SK-N-SH (cell line): ENCODE measurements at regions not wholly inside any gene's neighbourhood (a gene's known extent, or its start where the extent isn't known, plus 50 kb on each side); places are given as distances from the start of the nearest gene placed in this dataset.
A peak's percentile ranks its signal among the peaks of the same experiment; 100 is the strongest.

Experiments
- CTCF ChIA-PET: fragments of 300-600, 350-600 bp; formaldehyde crosslinking; extraction: SDS; loops from one replicate; lab custom pipeline; 2021; lab: Yijun Ruan, JAX
- POLR2A ChIA-PET: fragments of 350-600 bp; sonication (Branson Sonifier 250); formaldehyde crosslinking; extraction: SDS; loops from one replicate; lab custom pipeline; 2020; ENCODE audit warnings: antibody characterized with exemption, inconsistent platforms; lab: Yijun Ruan, JAX
- DNase-seq: peaks from one replicate; pipeline ENCODE4 v3.0.0; 2012
- H2AFZ ChIP-seq: fragments of 200-600 bp; sonication (generic); 2 replicates; pipeline ENCODE4 v1.8.1; 2016; ENCODE audit warnings: antibody characterized with exemption, mild to moderate bottlenecking, low read depth
- H3F3A ChIP-seq: fragments of 200-600 bp; sonication (generic); replicated peaks from 2 replicates; pipeline ENCODE3; 2016; ENCODE audit warnings: antibody characterized with exemption, mild to moderate bottlenecking; ENCODE audit not compliant: insufficient read depth
- H3K27ac ChIP-seq, 2 experiments: fragments of 200-500 bp in 1 of 2; fragments of 200-600 bp in 1 of 2; sonication (Bioruptor generic) in 1 of 2; sonication (generic), shearing (Covaris generic) in 1 of 2; 2 replicates each; pipeline versions ENCODE4 v1.5.1 to v1.6.1; 2014 to 2016; ENCODE audit warnings: low read depth in 2 of 2, inconsistent platforms in 1 of 2, low read length in 1 of 2, mild to moderate bottlenecking in 1 of 2, mixed read lengths in 1 of 2
- H3K27me3 ChIP-seq: fragments of 200-600 bp; sonication (generic), shearing (Covaris generic); 2 replicates; pipeline ENCODE4 v1.6.1; 2016; ENCODE audit warnings: mixed run types; ENCODE audit not compliant: insufficient read depth
- H3K36me3 ChIP-seq, 2 experiments: fragments of 200-500 bp in 1 of 2; fragments of 200-600 bp in 1 of 2; sonication (Bioruptor generic) in 1 of 2; sonication (generic) in 1 of 2; replicated peaks in 1 of 2; 2 replicates each; pipeline versions ENCODE3 to v1.5.1; 2014 to 2016; ENCODE audit warnings: low read length in 1 of 2, mild to moderate bottlenecking in 1 of 2; ENCODE audit not compliant: insufficient read depth in 2 of 2, control insufficient read depth in 1 of 2
- H3K4me1 ChIP-seq, 2 experiments: fragments of 200-500 bp in 1 of 2; fragments of 200-600 bp in 1 of 2; sonication (Bioruptor generic) in 1 of 2; sonication (generic), shearing (Covaris generic) in 1 of 2; 2 replicates each; pipeline versions ENCODE4 v1.5.1 to v1.6.1; 2014 to 2016; ENCODE audit warnings: low read depth in 1 of 2, low read length in 1 of 2, mixed run types in 1 of 2; ENCODE audit not compliant: insufficient read depth in 2 of 2, control insufficient read depth in 1 of 2
- H3K4me2 ChIP-seq: fragments of 200-600 bp; sonication (generic), shearing (Covaris generic); 2 replicates; pipeline ENCODE4 v1.6.1; 2017; ENCODE audit warnings: mixed run types
- H3K4me3 ChIP-seq, 2 experiments: fragments of 200-500 bp in 1 of 2; fragments of 200-600 bp in 1 of 2; sonication (Bioruptor generic) in 1 of 2; sonication (generic), shearing (Covaris generic) in 1 of 2; 2 replicates each; pipeline versions ENCODE4 v1.5.1 to v1.8.1; 2014 to 2016; ENCODE audit warnings: low read depth in 2 of 2, inconsistent platforms in 1 of 2, low read length in 1 of 2, mild to moderate bottlenecking in 1 of 2, mixed read lengths in 1 of 2, moderate library complexity in 1 of 2
- H3K79me2 ChIP-seq: fragments of 200-600 bp; sonication (generic); 2 replicates; pipeline ENCODE4 v1.8.1; 2017; ENCODE audit warnings: mild to moderate bottlenecking; ENCODE audit not compliant: insufficient read depth
- H3K9ac ChIP-seq: fragments of 200-600 bp; sonication (generic); 2 replicates; pipeline ENCODE4 v1.6.1; 2017; ENCODE audit warnings: mixed run types
- H3K9me2 ChIP-seq: fragments of 200-600 bp; sonication (generic); 2 replicates; pipeline ENCODE4 v1.6.1; 2017; ENCODE audit warnings: mixed run types
- H3K9me3 ChIP-seq: fragments of 200-600 bp; sonication (generic); 2 replicates; pipeline ENCODE4 v1.6.1; 2017; ENCODE audit warnings: mixed run types, mild to moderate bottlenecking, moderate library complexity
- H4K20me1 ChIP-seq: fragments of 200-600 bp; sonication (generic); 2 replicates; pipeline ENCODE4 v1.6.1; 2017; ENCODE audit warnings: mild to moderate bottlenecking, mixed run types; ENCODE audit not compliant: insufficient read depth
- CHD2 ChIP-seq: fragments of 150-350 bp; IDR thresholded peaks from 2 replicates; pipeline ENCODE4 v1.6.1; 2018; ENCODE audit warnings: low read length; ENCODE audit not compliant: partially characterized antibody
- ELF1 ChIP-seq: IDR thresholded peaks from 2 replicates; pipeline ENCODE4 v1.4.0; 2012
- GATA2 ChIP-seq: sonication (generic); formaldehyde crosslinking; IDR thresholded peaks from 2 replicates; pipeline ENCODE4 v1.5.0; 2020; ENCODE audit warnings: mild to moderate bottlenecking, missing genetic modification reagents
- JUND ChIP-seq: IDR thresholded peaks from 2 replicates; pipeline ENCODE4 v1.4.0; 2012
- MEF2A ChIP-seq: IDR thresholded peaks from 2 replicates; pipeline ENCODE4 v1.4.0; 2012; ENCODE audit warnings: low read depth, borderline replicate concordance
- RAD21 ChIP-seq: IDR thresholded peaks from 2 replicates; pipeline ENCODE4 v1.6.1; 2012; ENCODE audit warnings: mild to moderate bottlenecking, low read length
- RCOR1 ChIP-seq: fragments of 150-350 bp; IDR thresholded peaks from 2 replicates; pipeline ENCODE4 v1.6.1; 2017; ENCODE audit warnings: antibody characterized with exemption, low read length
- SIN3A ChIP-seq: IDR thresholded peaks from 2 replicates; pipeline ENCODE4 v1.6.1; 2012; ENCODE audit warnings: low read depth, mild to moderate bottlenecking, low read length, moderate library complexity, borderline replicate concordance
- SMC3 ChIP-seq: IDR thresholded peaks from 2 replicates; pipeline ENCODE4 v1.6.1; 2012; ENCODE audit warnings: low read depth, low read length, improper control_type of control experiment
- YY1 ChIP-seq: IDR thresholded peaks from 2 replicates; pipeline ENCODE4 v1.4.0; 2012; ENCODE audit warnings: low read depth, mild to moderate bottlenecking
- WGBS: methylation state at CpG from one replicate; pipeline ENCODE4 v1.1.6; 2017; ENCODE audit warnings: low lambda C conversion rate; 5-methylcytosine and 5-hydroxymethylcytosine counted together
- TF ChIP-seq, protein P1 (sequence below): IDR thresholded peaks from 2 replicates; pipeline ENCODE4 v1.4.0; 2012; ENCODE audit warnings: low read depth, borderline replicate concordance
- TF ChIP-seq, protein P2 (sequence below): fragments of 200-600 bp; sonication (generic); IDR thresholded peaks from 2 replicates; pipeline ENCODE4 v1.6.1; 2017; ENCODE audit warnings: antibody characterized with exemption, mild to moderate bottlenecking, moderate library complexity
- TF ChIP-seq, protein P3 (sequence below): IDR thresholded peaks from 2 replicates; pipeline ENCODE4 v1.4.0; 2012; ENCODE audit warnings: low read depth, borderline replicate concordance
- TF ChIP-seq, protein P4 (sequence below): fragments of 150-350 bp; IDR thresholded peaks from 2 replicates; pipeline ENCODE4 v1.6.1; 2017; ENCODE audit warnings: antibody characterized with exemption, low read length, low read depth, borderline replicate concordance
- TF ChIP-seq, protein P5 (sequence below): IDR thresholded peaks from 2 replicates; pipeline ENCODE4 v1.6.1; 2012; ENCODE audit warnings: mild to moderate bottlenecking, low read depth, low read length, moderate library complexity
- TF ChIP-seq, protein P6 (sequence below): IDR thresholded peaks from 2 replicates; pipeline ENCODE4; 2012

DNA sequence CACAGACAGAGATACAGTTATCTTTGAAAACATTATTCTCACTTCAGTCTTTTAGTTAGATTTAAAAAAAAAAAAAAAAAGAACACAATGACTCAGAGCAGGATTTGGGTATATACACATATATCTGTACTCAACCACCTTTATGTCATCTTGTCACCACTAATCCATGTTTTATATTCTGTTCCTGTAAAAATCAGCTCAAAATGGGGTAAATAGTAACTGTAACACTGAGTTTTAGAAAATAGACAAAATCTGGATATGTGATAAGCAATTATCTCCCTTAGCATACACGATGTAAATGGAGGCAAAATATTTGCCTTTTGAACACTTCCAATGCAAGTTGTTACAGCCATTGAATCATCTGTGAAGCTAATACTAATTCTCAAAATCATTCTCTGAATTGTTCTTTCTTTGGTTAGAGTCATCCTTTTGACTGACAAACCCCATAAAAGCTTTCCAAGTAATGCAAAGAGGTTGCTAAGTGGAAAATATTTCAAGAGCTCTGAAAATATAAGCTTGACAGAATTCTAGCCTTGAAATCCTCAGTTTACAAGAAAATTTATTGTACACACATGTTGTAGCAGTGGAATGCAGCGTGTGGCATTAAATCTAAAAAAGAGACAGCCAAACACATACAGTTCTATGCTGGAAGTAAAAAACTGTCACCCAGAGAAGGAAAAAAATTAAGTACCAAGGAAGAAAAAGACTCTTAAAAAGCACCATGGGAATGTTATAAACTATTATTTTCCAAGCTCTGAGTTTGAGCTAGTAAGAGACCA is 502.2 kb upstream of the PHF14 start:
- no peak overlapping the region for H2AFZ ChIP-seq
- H3K9me3 ChIP-seq, result no peaks in the 10 kb centered on the region; the same call in 1 of the 2 replicates
- DNase-seq, result no peak
- H3K27ac ChIP-seq, result peak overlapping the region in 1 of 2 experiments; percentile 25; a peak in 1 of 4 replicates
- no peaks in the 10 kb centered on the region for H3K36me3 ChIP-seq
- no peaks in the 10 kb centered on the region for H3K79me2 ChIP-seq
- H3K9ac ChIP-seq, result no peak overlapping the region
- CTCF ChIA-PET, result no interaction called here
- no peaks in the 10 kb centered on the region for H3F3A ChIP-seq
- WGBS, result 7% methylated on average over 2 of the region's 2 CpGs
- no peaks in the 10 kb centered on the region for H3K9me2 ChIP-seq
- POLR2A ChIA-PET, result no interaction called here
- H3K4me3 ChIP-seq, result no peak overlapping the region
- peaks cover 0 to 11% of the 10 kb centered on the region in 2 experiments; a peak in 2 of 4 replicates for H3K4me1 ChIP-seq
- TF ChIP-seq RCOR1 (no peak), YY1 (no peak), SIN3A (no peak), SMC3 (no peak), ELF1 (no peak)
- TF ChIP-seq, protein P1, sequence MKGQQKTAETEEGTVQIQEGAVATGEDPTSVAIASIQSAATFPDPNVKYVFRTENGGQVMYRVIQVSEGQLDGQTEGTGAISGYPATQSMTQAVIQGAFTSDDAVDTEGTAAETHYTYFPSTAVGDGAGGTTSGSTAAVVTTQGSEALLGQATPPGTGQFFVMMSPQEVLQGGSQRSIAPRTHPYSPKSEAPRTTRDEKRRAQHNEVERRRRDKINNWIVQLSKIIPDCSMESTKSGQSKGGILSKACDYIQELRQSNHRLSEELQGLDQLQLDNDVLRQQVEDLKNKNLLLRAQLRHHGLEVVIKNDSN, result no peak
- TF ChIP-seq, protein P2, sequence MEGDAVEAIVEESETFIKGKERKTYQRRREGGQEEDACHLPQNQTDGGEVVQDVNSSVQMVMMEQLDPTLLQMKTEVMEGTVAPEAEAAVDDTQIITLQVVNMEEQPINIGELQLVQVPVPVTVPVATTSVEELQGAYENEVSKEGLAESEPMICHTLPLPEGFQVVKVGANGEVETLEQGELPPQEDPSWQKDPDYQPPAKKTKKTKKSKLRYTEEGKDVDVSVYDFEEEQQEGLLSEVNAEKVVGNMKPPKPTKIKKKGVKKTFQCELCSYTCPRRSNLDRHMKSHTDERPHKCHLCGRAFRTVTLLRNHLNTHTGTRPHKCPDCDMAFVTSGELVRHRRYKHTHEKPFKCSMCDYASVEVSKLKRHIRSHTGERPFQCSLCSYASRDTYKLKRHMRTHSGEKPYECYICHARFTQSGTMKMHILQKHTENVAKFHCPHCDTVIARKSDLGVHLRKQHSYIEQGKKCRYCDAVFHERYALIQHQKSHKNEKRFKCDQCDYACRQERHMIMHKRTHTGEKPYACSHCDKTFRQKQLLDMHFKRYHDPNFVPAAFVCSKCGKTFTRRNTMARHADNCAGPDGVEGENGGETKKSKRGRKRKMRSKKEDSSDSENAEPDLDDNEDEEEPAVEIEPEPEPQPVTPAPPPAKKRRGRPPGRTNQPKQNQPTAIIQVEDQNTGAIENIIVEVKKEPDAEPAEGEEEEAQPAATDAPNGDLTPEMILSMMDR, result no peak
- TF ChIP-seq, all 33 proteins: peak for 0
- Histone ChIP-seq H4K20me1 (no peaks in the 10 kb centered on the region), H3K27me3 (no peaks in the 10 kb centered on the region), H3K4me2 (no peak overlapping the region)

DNA sequence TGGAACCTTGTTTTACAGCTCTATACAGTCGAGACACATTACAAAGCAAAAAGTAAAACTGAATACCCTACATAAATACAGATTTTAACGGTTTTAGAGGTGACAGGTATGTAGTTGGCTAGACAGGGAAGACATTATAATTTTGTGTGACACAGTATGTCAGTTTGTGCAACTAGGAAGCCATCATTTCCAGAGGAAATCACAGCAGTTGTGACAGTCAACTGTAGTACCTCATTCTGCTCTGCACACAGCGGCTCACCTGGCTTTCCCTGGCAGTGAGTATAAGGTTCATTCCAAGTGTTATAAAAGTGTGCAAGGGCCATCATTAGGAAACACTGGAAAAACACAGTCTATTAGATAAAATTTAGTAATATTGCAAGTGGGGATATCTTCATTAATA is 501.6 kb upstream of the PHF14 start:
- peaks cover 0 to 11% of the 10 kb centered on the region in 2 experiments; a peak in 2 of 4 replicates for H3K4me1 ChIP-seq
- H4K20me1 ChIP-seq, result no peaks in the 10 kb centered on the region
- H3K4me2 ChIP-seq, result no peak overlapping the region
- ChIA-PET POLR2A (no interaction called here), CTCF (no interaction called here)
- H3K9me3 ChIP-seq, result no peaks in the 10 kb centered on the region; the same call in 1 of the 2 replicates
- no peak overlapping the region for H3K4me3 ChIP-seq
- H3K27me3 ChIP-seq, result no peaks in the 10 kb centered on the region
- H2AFZ ChIP-seq, result no peak overlapping the region
- H3K36me3 ChIP-seq, result no peaks in the 10 kb centered on the region
- H3K27ac ChIP-seq, result no peak overlapping the region
- DNase-seq, result no peak
- no peaks in the 10 kb centered on the region for H3F3A ChIP-seq
- 10% methylated on average over 3 of the region's 3 CpGs for WGBS
- H3K9ac ChIP-seq, result no peak overlapping the region
- H3K79me2 ChIP-seq, result no peaks in the 10 kb centered on the region
- H3K9me2 ChIP-seq, result no peaks in the 10 kb centered on the region
- TF ChIP-seq MEF2A (no peak), CHD2 (no peak), JUND (no peak), SMC3 (no peak), RAD21 (no peak), GATA2 (CRISPR knock-in tag) (no peak), ELF1 (no peak)
- TF ChIP-seq, protein P3, sequence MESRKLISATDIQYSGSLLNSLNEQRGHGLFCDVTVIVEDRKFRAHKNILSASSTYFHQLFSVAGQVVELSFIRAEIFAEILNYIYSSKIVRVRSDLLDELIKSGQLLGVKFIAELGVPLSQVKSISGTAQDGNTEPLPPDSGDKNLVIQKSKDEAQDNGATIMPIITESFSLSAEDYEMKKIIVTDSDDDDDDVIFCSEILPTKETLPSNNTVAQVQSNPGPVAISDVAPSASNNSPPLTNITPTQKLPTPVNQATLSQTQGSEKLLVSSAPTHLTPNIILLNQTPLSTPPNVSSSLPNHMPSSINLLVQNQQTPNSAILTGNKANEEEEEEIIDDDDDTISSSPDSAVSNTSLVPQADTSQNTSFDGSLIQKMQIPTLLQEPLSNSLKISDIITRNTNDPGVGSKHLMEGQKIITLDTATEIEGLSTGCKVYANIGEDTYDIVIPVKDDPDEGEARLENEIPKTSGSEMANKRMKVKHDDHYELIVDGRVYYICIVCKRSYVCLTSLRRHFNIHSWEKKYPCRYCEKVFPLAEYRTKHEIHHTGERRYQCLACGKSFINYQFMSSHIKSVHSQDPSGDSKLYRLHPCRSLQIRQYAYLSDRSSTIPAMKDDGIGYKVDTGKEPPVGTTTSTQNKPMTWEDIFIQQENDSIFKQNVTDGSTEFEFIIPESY, result no peak
- TF ChIP-seq, protein P4, sequence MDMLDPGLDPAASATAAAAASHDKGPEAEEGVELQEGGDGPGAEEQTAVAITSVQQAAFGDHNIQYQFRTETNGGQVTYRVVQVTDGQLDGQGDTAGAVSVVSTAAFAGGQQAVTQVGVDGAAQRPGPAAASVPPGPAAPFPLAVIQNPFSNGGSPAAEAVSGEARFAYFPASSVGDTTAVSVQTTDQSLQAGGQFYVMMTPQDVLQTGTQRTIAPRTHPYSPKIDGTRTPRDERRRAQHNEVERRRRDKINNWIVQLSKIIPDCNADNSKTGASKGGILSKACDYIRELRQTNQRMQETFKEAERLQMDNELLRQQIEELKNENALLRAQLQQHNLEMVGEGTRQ, result no peak
- TF ChIP-seq, protein P5, sequence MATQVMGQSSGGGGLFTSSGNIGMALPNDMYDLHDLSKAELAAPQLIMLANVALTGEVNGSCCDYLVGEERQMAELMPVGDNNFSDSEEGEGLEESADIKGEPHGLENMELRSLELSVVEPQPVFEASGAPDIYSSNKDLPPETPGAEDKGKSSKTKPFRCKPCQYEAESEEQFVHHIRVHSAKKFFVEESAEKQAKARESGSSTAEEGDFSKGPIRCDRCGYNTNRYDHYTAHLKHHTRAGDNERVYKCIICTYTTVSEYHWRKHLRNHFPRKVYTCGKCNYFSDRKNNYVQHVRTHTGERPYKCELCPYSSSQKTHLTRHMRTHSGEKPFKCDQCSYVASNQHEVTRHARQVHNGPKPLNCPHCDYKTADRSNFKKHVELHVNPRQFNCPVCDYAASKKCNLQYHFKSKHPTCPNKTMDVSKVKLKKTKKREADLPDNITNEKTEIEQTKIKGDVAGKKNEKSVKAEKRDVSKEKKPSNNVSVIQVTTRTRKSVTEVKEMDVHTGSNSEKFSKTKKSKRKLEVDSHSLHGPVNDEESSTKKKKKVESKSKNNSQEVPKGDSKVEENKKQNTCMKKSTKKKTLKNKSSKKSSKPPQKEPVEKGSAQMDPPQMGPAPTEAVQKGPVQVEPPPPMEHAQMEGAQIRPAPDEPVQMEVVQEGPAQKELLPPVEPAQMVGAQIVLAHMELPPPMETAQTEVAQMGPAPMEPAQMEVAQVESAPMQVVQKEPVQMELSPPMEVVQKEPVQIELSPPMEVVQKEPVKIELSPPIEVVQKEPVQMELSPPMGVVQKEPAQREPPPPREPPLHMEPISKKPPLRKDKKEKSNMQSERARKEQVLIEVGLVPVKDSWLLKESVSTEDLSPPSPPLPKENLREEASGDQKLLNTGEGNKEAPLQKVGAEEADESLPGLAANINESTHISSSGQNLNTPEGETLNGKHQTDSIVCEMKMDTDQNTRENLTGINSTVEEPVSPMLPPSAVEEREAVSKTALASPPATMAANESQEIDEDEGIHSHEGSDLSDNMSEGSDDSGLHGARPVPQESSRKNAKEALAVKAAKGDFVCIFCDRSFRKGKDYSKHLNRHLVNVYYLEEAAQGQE, result no peak
- TF ChIP-seq, protein P6, sequence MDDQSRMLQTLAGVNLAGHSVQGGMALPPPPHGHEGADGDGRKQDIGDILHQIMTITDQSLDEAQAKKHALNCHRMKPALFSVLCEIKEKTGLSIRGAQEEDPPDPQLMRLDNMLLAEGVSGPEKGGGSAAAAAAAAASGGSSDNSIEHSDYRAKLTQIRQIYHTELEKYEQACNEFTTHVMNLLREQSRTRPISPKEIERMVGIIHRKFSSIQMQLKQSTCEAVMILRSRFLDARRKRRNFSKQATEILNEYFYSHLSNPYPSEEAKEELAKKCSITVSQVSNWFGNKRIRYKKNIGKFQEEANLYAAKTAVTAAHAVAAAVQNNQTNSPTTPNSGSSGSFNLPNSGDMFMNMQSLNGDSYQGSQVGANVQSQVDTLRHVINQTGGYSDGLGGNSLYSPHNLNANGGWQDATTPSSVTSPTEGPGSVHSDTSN, result no peak
